ENCODE measurements at regions not wholly inside any gene's neighbourhood (a gene's known extent, or its start where the extent isn't known, plus 50 kb on each side); places are given as distances from the start of the nearest gene placed in this dataset.
"Not testable (repeated sequence)": the region's sequence is repeated elsewhere in the genome, so short reads cannot be mapped to it uniquely, and the experiment has no call there.

DNA sequence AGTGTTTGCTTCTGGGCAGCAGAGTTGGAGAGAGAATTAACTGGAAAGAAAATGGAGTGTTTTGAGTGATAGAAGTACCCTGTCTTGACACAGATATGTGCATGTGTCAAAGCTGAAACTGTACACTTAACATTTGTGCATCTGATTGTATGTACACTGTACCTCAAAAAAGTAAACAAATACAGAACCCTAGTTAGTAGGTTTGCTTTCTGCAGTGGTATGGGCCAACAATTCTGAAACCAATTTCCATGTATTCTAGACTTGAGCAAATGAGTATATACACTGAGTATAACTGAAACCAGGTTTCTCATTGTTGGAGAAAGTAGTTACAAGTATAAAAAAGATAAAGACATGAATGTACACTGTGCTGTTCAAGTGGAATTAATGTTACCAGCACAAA is 52.4 kb downstream of the ELAPOR2 start:
- H3K9me3 ChIP-seq, result no peaks in the 10 kb centered on the region
- no peak overlapping the region for H3K4me3 ChIP-seq
- peaks cover 15% of the 10 kb centered on the region for H3K4me1 ChIP-seq
- in situ Hi-C loops (cut with MboI; ENCODE audit: low sequenced_read_pairs), result no loop called here
- no peaks in the 10 kb centered on the region for H3K36me3 ChIP-seq (replicated peaks)
- DNase-seq (ENCODE audit: low spot score in 2 of 2), result no peak
- H3K27me3 ChIP-seq (ENCODE audit: low read depth), result no peaks in the 10 kb centered on the region; the same call in 1 of the 2 replicates

- Histone ChIP-seq H3K27me3 (ENCODE audit: low read depth) (peaks cover under 1% of the 10 kb centered on the region), H3K4me1 (peaks cover 15% of the 10 kb centered on the region), H3K4me3 (no peak overlapping the region), H3K9me3 (no peaks in the 10 kb centered on the region), H3K36me3 (replicated peaks) (no peaks in the 10 kb centered on the region)
- in situ Hi-C loops (cut with MboI; ENCODE audit: low sequenced_read_pairs), result no loop called here
- DNase-seq (ENCODE audit: low spot score in 2 of 2), result no peak
Observed at GRCh38 chr7:87004956-87005355, 54.5 kb downstream of the ELAPOR2 start.

DNA sequence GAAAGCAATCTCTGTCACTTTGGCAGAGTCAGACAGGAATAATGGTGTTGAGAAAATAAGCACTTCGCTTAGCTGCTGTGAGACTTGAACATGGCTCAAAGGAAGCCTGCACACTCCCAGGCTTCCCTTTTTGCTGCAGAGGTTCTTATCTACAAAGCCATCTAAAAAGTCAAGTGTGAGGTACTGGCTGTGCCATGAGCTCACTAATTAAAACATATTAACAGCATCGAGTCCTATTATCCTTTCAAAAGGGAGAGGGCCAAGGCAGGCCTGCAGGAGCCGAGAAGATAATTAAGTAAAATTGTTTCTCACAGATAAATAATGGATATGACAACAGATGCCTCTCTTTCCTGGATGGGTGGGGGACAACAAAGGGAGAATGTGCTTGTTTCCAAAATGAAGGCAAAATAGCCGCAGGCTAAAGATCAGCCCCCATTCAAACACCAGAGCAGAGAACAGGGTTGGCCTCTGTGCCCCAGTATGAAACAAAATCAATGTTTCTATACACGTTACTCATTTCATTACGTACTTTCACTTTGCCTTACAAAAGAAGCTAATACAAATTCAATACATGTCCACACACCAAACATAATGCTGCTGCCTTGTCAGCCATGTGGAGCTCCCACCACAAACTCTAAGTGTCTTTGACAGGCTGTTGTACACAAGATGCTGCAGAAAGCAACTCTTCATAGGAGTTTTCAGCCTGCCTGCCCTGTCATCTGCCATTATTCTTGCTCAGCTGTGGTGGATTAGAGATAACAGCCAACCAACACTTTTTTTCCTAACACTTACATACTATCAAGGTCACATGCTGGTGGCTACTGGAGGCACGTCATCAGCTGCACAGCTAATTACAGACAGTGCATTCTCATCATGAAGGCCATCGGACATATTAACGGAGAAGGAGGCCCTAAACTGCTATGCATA is 55.3 kb downstream of the ELAPOR2 start:
- peaks cover 15% of the 10 kb centered on the region for H3K4me1 ChIP-seq
- H3K4me3 ChIP-seq, result no peak overlapping the region
- in situ Hi-C loops (cut with MboI; ENCODE audit: low sequenced_read_pairs), result no loop called here
- DNase-seq (ENCODE audit: low spot score in 2 of 2), result peak; percentile 66 to 69
- peaks cover 9% of the 10 kb centered on the region; the same call in 1 of the 2 replicates for H3K27me3 ChIP-seq (ENCODE audit: low read depth)
- no peaks in the 10 kb centered on the region for H3K9me3 ChIP-seq
- H3K36me3 ChIP-seq (replicated peaks), result no peaks in the 10 kb centered on the region

DNA sequence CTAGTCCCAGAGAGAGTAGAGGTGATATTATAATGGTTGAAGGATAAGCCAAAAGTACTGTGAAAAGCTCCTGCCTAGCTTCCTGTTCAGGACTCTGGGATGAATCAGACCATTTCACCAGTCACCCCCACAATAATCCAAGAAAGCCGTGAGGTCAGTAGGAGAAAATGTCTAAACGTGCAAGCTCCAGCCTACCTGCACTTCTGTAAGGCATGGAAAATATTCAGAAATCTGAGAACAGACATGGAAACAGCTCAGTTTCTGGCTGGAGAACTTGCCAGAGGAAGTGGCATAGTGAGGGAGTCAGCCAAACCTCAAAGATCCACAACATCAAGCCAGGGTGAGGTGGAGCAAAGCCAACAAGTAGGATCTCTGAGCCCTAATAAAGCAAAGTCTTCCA is 58.2 kb downstream of the ELAPOR2 start:
- H3K4me1 ChIP-seq, result peaks cover 15% of the 10 kb centered on the region
- H3K36me3 ChIP-seq (replicated peaks), result no peaks in the 10 kb centered on the region
- H3K4me3 ChIP-seq, result no peak overlapping the region
- in situ Hi-C loops (cut with MboI; ENCODE audit: low sequenced_read_pairs), result no loop called here
- DNase-seq (ENCODE audit: low spot score in 2 of 2), result no peak
- peaks cover 11% of the 10 kb centered on the region; the same call in 1 of the 2 replicates for H3K27me3 ChIP-seq (ENCODE audit: low read depth)
- H3K9me3 ChIP-seq, result no peaks in the 10 kb centered on the region; the same call in 1 of the 2 replicates

- Histone ChIP-seq H3K9me3 (no peaks in the 10 kb centered on the region; the same call in 1 of the 2 replicates), H3K4me3 (no peak overlapping the region), H3K4me1 (peaks cover 15% of the 10 kb centered on the region), H3K27me3 (ENCODE audit: low read depth) (peaks cover 11% of the 10 kb centered on the region; the same call in 1 of the 2 replicates), H3K36me3 (replicated peaks) (no peaks in the 10 kb centered on the region)
- DNase-seq (ENCODE audit: low spot score in 2 of 2), result no peak
- in situ Hi-C loops (cut with MboI; ENCODE audit: low sequenced_read_pairs), result no loop called here
Observed at GRCh38 chr7:87000344-87000743, 59.1 kb downstream of the ELAPOR2 start.

DNA sequence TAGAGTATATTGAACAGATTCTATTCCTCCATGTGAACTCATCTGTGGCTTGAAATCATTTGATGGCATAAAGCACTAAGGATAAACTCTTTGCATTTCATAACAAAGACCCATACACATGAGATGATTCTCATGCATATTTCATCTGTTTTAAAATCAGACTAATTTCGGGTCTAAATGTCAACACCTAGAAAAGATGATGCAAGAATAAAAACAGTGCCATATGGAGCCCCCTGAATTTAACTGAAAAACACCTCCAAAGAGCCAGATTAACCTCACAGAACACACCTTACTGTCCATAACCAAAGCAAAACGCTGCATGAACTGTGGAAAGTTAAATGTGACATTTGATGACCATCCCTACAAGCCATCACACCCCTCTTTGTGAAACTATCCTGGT is 59.7 kb downstream of the ELAPOR2 start:
- Histone ChIP-seq H3K4me1 (peaks cover 14% of the 10 kb centered on the region), H3K9me3 (no peaks in the 10 kb centered on the region; the same call in 1 of the 2 replicates), H3K4me3 (no peak overlapping the region), H3K36me3 (replicated peaks) (no peaks in the 10 kb centered on the region), H3K27me3 (ENCODE audit: low read depth) (peaks cover 11% of the 10 kb centered on the region; the same call in 1 of the 2 replicates)
- DNase-seq (ENCODE audit: low spot score in 2 of 2), result no peak
- in situ Hi-C loops (cut with MboI; ENCODE audit: low sequenced_read_pairs), result no loop called here

DNA sequence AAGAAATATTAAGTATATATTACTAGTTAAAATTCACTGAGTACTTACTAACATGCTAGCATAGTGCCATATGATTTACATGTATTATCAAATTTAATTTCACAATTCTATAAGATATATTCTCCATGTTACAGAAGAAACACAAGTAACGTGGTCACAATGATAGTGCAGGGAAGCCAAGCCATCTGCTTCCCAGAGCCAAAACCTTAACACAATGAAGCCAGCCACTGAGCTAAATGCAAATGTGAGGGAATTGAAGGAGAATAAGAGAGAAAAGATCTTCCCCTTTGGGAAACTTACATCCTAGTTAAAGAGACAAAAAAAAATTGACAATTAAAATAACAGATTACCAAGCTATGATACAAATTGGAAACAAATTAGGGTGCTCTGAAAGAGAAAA is 63.6 kb downstream of the ELAPOR2 start:
- H3K36me3 ChIP-seq (replicated peaks), result no peaks in the 10 kb centered on the region
- no peak overlapping the region for H3K4me3 ChIP-seq
- H3K27me3 ChIP-seq (ENCODE audit: low read depth), result peaks cover 11% of the 10 kb centered on the region; the same call in 1 of the 2 replicates
- no peaks in the 10 kb centered on the region for H3K4me1 ChIP-seq
- no peak for DNase-seq (ENCODE audit: low spot score in 2 of 2)
- in situ Hi-C loops (cut with MboI; ENCODE audit: low sequenced_read_pairs), result no loop called here
- no peaks in the 10 kb centered on the region; the same call in 1 of the 2 replicates for H3K9me3 ChIP-seq

- in situ Hi-C loops (cut with MboI; ENCODE audit: low sequenced_read_pairs), result no loop called here
- H3K27me3 ChIP-seq (ENCODE audit: low read depth), result peaks cover 11% of the 10 kb centered on the region; the same call in 1 of the 2 replicates
- no peaks in the 10 kb centered on the region; the same call in 1 of the 2 replicates for H3K9me3 ChIP-seq
- no peak overlapping the region for H3K4me3 ChIP-seq
- no peaks in the 10 kb centered on the region for H3K4me1 ChIP-seq
- DNase-seq (ENCODE audit: low spot score in 2 of 2), result no peak
- H3K36me3 ChIP-seq (replicated peaks), result no peaks in the 10 kb centered on the region
Observed at GRCh38 chr7:86995052-86995725, 64.3 kb downstream of the ELAPOR2 start.

GRCh38 chr7:86991771-86992191 is 67.7 kb downstream of the ELAPOR2 start:
- in situ Hi-C loops (cut with MboI; ENCODE audit: low sequenced_read_pairs), result no loop called here
- no peak overlapping the region for H3K4me3 ChIP-seq
- no peaks in the 10 kb centered on the region for H3K36me3 ChIP-seq (replicated peaks)
- no peaks in the 10 kb centered on the region for H3K4me1 ChIP-seq
- no peaks in the 10 kb centered on the region for H3K9me3 ChIP-seq
- no peaks in the 10 kb centered on the region; the same call in 1 of the 2 replicates for H3K27me3 ChIP-seq (ENCODE audit: low read depth)
- no peak for DNase-seq (ENCODE audit: low spot score in 2 of 2)

GRCh38 chr7:86991093-86991769 is 68.2 kb downstream of the ELAPOR2 start:
- DNase-seq (ENCODE audit: low spot score in 2 of 2), result no peak
- no peaks in the 10 kb centered on the region for H3K9me3 ChIP-seq
- no peak overlapping the region for H3K4me3 ChIP-seq
- H3K4me1 ChIP-seq, result no peaks in the 10 kb centered on the region
- in situ Hi-C loops (cut with MboI; ENCODE audit: low sequenced_read_pairs), result no loop called here
- no peaks in the 10 kb centered on the region for H3K27me3 ChIP-seq (ENCODE audit: low read depth)
- H3K36me3 ChIP-seq (replicated peaks), result no peaks in the 10 kb centered on the region

DNA sequence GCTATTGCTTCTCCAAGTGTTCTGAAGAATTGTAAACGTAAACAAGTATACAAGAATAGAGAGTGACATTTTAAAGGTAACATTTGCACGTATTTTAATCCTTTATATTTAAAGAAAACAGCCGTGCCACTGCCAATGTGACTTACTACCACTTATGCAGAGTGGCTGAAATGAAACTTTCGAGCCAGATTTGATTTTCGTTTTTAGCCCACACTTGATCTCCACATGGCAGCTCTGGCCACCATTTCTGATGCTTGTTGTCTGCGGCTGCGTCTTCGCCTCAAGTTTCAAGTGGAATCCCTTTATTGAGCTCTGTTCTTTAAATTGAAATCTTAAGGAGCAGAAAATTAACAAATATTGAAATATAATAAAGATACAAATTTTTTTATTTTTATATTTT is 70.0 kb downstream of the ELAPOR2 start:
- no peaks in the 10 kb centered on the region for H3K27me3 ChIP-seq (ENCODE audit: low read depth)
- no peaks in the 10 kb centered on the region for H3K9me3 ChIP-seq
- no peaks in the 10 kb centered on the region for H3K4me1 ChIP-seq
- DNase-seq (ENCODE audit: low spot score in 2 of 2), result no peak
- H3K36me3 ChIP-seq (replicated peaks), result no peaks in the 10 kb centered on the region
- in situ Hi-C loops (cut with MboI; ENCODE audit: low sequenced_read_pairs), result no loop called here
- H3K4me3 ChIP-seq, result no peak overlapping the region

GRCh38 chr7:86987834-86988233 is 71.6 kb downstream of the ELAPOR2 start:
- H3K36me3 ChIP-seq (replicated peaks); H3K27me3 ChIP-seq (ENCODE audit: low read depth); H3K4me1 ChIP-seq; H3K9me3 ChIP-seq; in situ Hi-C loops (cut with MboI; ENCODE audit: low sequenced_read_pairs); H3K4me3 ChIP-seq; DNase-seq (ENCODE audit: low spot score in 2 of 2): not testable (repeated sequence)

DNA sequence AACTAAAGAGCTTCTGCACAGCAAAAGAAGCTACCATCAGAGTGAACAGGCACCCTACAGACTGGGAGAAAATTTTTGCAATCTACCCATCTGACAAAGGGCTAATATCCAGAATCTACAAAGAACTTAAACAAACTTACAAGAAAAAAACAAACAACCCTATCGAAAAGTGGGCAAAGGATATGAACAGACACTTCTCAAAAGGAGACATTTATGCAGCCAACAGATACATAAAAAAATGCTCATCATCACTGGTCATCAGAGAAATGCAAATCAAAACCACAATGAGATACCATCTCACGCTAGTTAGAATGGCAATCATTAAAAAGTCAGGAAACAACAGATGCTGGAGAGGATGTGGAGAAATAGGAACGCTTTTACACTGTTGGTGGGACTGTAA is 72.1 kb downstream of the ELAPOR2 start:
- H3K9me3 ChIP-seq; H3K27me3 ChIP-seq (ENCODE audit: low read depth); H3K4me3 ChIP-seq; DNase-seq (ENCODE audit: low spot score in 2 of 2); H3K4me1 ChIP-seq; H3K36me3 ChIP-seq (replicated peaks); in situ Hi-C loops (cut with MboI; ENCODE audit: low sequenced_read_pairs): not testable (repeated sequence)

All from HAP-1 (cell line).